MCF 10A (cell line): ENCODE measurements at regions not wholly inside any gene's neighbourhood (a gene's known extent, or its start where the extent isn't known, plus 50 kb on each side); places are given as distances from the start of the nearest gene placed in this dataset.
"Not testable (repeated sequence)": the region's sequence is repeated elsewhere in the genome, so short reads cannot be mapped to it uniquely, and the experiment has no call there.

ENCODE experiments used
- BruUV-seq: library from RNA; stranded (reverse); fragments of 400-500 nt; replicated peaks from 2 replicates; lab custom pipeline; 2021; lab: Mats Ljungman, UMichigan
- CTCF ChIA-PET: fragments of 300-600 bp; sonication (Branson Sonifier 250); formaldehyde crosslinking; extraction: SDS; loops from one replicate; lab custom pipeline; 2021; ENCODE audit warnings: antibody characterized with exemption, inconsistent platforms; lab: Yijun Ruan, JAX
- POLR2A ChIA-PET: fragments of 300-600, 350-650 bp; sonication (Branson Sonifier 250); formaldehyde crosslinking; extraction: SDS; loops from one replicate; lab custom pipeline; 2020; ENCODE audit warnings: antibody characterized with exemption, inconsistent platforms; lab: Yijun Ruan, JAX
- DNase-seq: peaks from one replicate; pipeline ENCODE4 v3.0.0-alpha.2; 2018; ENCODE audit not compliant: unreplicated experiment
- H3K27ac Mint-ChIP-seq: one replicate; pipeline ENCODE4 v1.8.0; 2022; ENCODE audit warnings: mild to moderate bottlenecking, low read depth, mixed read lengths; ENCODE audit not compliant: unreplicated experiment
- H3K27me3 Mint-ChIP-seq: one replicate; pipeline ENCODE4 v1.8.0; 2022; ENCODE audit warnings: mixed read lengths; ENCODE audit not compliant: insufficient read depth, unreplicated experiment
- H3K36me3 Mint-ChIP-seq: one replicate; pipeline ENCODE4 v1.8.0; 2022; ENCODE audit warnings: mild to moderate bottlenecking, moderate library complexity, mixed read lengths; ENCODE audit not compliant: insufficient read depth, unreplicated experiment
- H3K4me1 Mint-ChIP-seq: one replicate; pipeline ENCODE4 v1.8.0; 2022; ENCODE audit warnings: mixed read lengths; ENCODE audit not compliant: insufficient read depth, unreplicated experiment
- H3K4me3 Mint-ChIP-seq: one replicate; pipeline ENCODE4 v1.8.0; 2022; ENCODE audit warnings: mild to moderate bottlenecking, moderate library complexity, mixed read lengths; ENCODE audit not compliant: unreplicated experiment
- H3K9me3 Mint-ChIP-seq: one replicate; pipeline ENCODE4 v1.8.0; 2022; ENCODE audit warnings: mixed read lengths; ENCODE audit not compliant: unreplicated experiment
- intact Hi-C: fragments of 100-400 bp; cut with micrococcal nuclease; formaldehyde crosslinking; loops from 2 replicates; pipeline ENCODE4 v1.14.1; 2022

DNA sequence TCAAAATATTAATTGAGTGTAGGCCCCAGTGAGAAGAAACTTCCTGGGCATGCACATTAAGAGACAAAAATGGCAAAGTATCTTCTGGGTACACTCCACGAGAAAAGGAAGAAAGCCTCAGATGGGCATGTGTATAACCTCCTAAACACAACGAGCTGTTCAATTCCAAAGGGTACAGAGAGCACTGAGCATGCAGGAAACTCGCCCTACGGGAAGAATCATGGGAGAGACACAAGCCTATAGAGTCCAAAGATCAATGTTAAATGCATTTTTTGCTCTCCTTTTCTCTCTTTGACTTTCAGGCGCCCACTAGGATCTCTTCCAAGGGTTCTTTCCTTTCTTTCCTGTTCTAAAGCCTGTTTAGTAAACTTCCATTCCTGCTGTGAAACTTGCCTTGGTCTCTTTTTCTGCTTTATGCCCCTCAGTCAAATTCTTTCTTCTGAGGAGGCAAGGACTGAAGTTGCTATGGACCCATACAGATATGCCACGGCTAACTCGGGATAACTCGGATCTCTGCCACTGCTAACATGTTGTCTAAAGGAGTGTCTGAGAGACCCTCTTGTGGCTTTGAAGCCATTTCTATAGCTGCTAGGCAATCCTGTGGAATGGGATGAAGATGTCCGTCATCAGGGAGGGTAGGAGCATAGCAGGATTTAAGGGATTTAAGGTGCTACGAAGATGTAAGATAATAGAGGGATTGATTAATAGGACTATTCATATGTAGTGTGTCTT is 99.5 kb upstream of the MTLN start:
- H3K27ac Mint-ChIP-seq, H3K4me1 Mint-ChIP-seq, BruUV-seq, H3K9me3 Mint-ChIP-seq, intact Hi-C loops, DNase-seq, H3K36me3 Mint-ChIP-seq, H3K4me3 Mint-ChIP-seq, CTCF ChIA-PET, H3K27me3 Mint-ChIP-seq, POLR2A ChIA-PET: not testable (repeated sequence)

GRCh38 chr2:110310988-110311475 is 98.7 kb upstream of the MTLN start:
- intact Hi-C loops, BruUV-seq, POLR2A ChIA-PET, H3K27ac Mint-ChIP-seq, H3K9me3 Mint-ChIP-seq, CTCF ChIA-PET, H3K27me3 Mint-ChIP-seq, H3K4me1 Mint-ChIP-seq, DNase-seq, H3K36me3 Mint-ChIP-seq, H3K4me3 Mint-ChIP-seq: not testable (repeated sequence)

DNA sequence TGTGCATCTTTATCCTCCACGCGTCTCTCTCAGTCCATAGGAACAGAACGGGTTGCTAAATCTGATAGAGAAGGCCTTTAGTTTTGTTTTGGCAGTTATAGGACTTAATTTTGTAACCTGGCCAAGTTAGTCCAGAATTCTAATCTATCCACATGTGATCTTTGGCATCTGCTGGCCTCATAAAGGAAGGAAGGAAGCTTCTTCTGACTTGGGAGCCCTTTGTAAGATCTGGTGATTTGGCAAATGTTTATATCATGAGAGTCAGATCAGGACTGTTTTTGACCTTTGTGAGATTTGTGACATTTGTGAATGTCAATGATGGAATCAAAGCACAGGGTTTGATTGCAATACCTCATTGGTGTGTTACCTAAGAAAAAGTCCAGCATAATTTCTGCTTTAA is 96.4 kb upstream of the MTLN start:
- intact Hi-C loops, H3K27ac Mint-ChIP-seq, CTCF ChIA-PET, BruUV-seq, H3K27me3 Mint-ChIP-seq, H3K9me3 Mint-ChIP-seq, H3K36me3 Mint-ChIP-seq, DNase-seq, POLR2A ChIA-PET, H3K4me3 Mint-ChIP-seq, H3K4me1 Mint-ChIP-seq: not testable (repeated sequence)

DNA sequence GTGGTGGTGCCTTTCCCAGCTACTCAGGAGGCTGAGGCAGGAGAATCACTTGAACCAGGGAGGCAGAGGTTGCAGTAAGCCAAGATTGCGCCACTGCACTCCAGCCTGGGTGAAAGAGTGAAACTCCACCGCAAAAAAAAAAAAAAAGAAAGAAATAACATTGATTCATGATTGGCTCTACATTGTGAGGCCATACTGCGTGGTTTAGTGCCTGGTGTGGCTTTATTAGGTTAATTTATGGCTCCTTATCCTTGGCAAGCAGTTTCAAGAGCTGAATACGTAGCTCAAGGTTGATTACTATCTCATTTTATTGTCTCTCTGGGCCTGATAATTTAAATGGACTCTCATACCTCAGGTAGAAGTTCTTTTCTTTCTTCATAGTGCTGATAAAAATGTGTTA is 80.5 kb upstream of the MTLN start:
- H3K27me3 Mint-ChIP-seq, H3K9me3 Mint-ChIP-seq, BruUV-seq, intact Hi-C loops, CTCF ChIA-PET, POLR2A ChIA-PET, H3K27ac Mint-ChIP-seq, H3K36me3 Mint-ChIP-seq, H3K4me3 Mint-ChIP-seq, DNase-seq, H3K4me1 Mint-ChIP-seq: not testable (repeated sequence)

- intact Hi-C loops, H3K27me3 Mint-ChIP-seq, H3K9me3 Mint-ChIP-seq, H3K36me3 Mint-ChIP-seq, BruUV-seq, CTCF ChIA-PET, H3K4me3 Mint-ChIP-seq, H3K27ac Mint-ChIP-seq, DNase-seq, H3K4me1 Mint-ChIP-seq, POLR2A ChIA-PET: not testable (repeated sequence)
Observed at GRCh38 chr2:110291909-110292579, 79.7 kb upstream of the MTLN start.

GRCh38 chr2:110287817-110288216 is 75.5 kb upstream of the MTLN start:
- H3K27me3 Mint-ChIP-seq, CTCF ChIA-PET, H3K36me3 Mint-ChIP-seq, H3K4me3 Mint-ChIP-seq, H3K9me3 Mint-ChIP-seq, H3K4me1 Mint-ChIP-seq, DNase-seq, H3K27ac Mint-ChIP-seq, intact Hi-C loops, BruUV-seq, POLR2A ChIA-PET: not testable (repeated sequence)

DNA sequence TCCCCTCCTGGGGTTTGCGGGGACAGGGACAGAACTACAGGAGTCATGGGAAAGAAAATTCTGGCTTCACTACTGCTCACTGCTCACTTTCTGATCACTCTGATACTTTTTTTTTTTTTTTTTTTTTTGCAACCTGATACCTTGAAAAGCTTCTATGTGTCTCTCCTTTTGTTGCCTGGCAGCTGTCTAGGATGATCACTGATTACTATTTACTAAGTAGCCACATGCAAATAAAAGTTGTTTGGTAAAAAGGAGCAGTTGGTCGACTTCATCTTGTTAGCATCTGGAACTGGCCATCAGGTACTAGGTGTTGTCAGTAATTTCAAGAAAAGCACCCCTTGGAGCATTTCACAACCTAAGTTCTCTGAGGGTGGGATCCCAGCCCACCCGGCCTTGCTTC is 74.9 kb upstream of the MTLN start:
- DNase-seq, CTCF ChIA-PET, H3K9me3 Mint-ChIP-seq, H3K27ac Mint-ChIP-seq, H3K27me3 Mint-ChIP-seq, BruUV-seq, intact Hi-C loops, H3K4me3 Mint-ChIP-seq, H3K36me3 Mint-ChIP-seq, POLR2A ChIA-PET, H3K4me1 Mint-ChIP-seq: not testable (repeated sequence)

- H3K4me1 Mint-ChIP-seq, H3K27ac Mint-ChIP-seq, H3K4me3 Mint-ChIP-seq, H3K9me3 Mint-ChIP-seq, BruUV-seq, POLR2A ChIA-PET, H3K36me3 Mint-ChIP-seq, CTCF ChIA-PET, H3K27me3 Mint-ChIP-seq, intact Hi-C loops, DNase-seq: not testable (repeated sequence)
Observed at GRCh38 chr2:110285002-110285401, 72.7 kb upstream of the MTLN start.

GRCh38 chr2:110280804-110281203 is 68.5 kb upstream of the MTLN start:
- H3K9me3 Mint-ChIP-seq, H3K4me1 Mint-ChIP-seq, H3K27me3 Mint-ChIP-seq, CTCF ChIA-PET, POLR2A ChIA-PET, H3K4me3 Mint-ChIP-seq, DNase-seq, H3K27ac Mint-ChIP-seq, BruUV-seq, intact Hi-C loops, H3K36me3 Mint-ChIP-seq: not testable (repeated sequence)
